ENCODE measurements at regions not wholly inside any gene's neighbourhood (a gene's known extent, or its start where the extent isn't known, plus 50 kb on each side); places are given as distances from the start of the nearest gene placed in this dataset.
"Not testable (repeated sequence)": the region's sequence is repeated elsewhere in the genome, so short reads cannot be mapped to it uniquely, and the experiment has no call there.

- DNase-seq (ENCODE audit: low spot score): no peak
These were observed 460.7 kb upstream of the MEF2C start for GRCh38 chr5:89343666-89344065.

GRCh38 chr5:89342106-89342876, 459.3 kb upstream of the MEF2C start:
- DNase-seq (ENCODE audit: low spot score): no peak

- DNase-seq (ENCODE audit: low spot score): no peak
These were observed 456.0 kb upstream of the MEF2C start for GRCh38 chr5:89338935-89339334.

- DNase-seq (ENCODE audit: low spot score): no peak
These were observed 453.1 kb upstream of the MEF2C start for GRCh38 chr5:89336111-89336510.

DNA sequence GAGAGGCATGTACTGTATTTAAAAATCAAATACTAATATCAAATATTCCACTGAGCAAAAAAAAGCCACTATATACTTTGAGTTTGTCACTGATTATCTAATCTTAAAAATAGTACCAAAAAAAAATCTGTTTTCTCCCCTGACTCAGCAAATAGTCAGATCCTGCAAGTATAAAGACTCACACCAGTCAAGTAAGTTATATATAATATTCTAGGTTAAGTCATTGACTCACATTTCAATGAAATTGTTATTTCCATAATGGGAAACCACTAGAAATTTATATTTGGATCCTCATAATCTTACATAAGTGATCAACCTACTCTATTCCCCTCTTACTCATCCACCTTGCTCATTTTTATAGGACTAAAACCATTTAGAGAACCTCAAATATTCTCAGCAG, 447.2 kb upstream of the MEF2C start:
- no peak for DNase-seq (ENCODE audit: low spot score)

- DNase-seq (ENCODE audit: low spot score): no peak
These were observed 444.6 kb upstream of the MEF2C start for GRCh38 chr5:89327608-89328007.

DNA sequence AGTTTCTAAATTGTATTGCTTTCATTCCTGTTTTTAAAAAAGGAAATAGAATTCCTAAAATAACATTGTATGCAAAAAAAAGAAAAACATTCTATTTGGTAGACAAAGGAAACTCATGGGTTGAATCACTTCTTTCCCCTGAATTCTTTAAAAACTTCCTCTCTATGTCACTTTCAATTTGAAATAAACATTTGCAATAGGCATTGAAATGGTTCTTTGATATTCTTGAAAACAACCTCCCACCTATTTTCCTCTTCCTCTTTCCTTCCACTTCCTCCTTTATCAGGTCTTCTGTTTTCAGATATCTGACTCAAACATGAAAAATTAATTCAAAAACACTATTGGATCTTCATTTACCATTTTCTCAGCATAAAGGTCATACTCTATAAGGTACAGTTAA, 442.0 kb upstream of the MEF2C start:
- DNase-seq (ENCODE audit: low spot score): no peak

DNA sequence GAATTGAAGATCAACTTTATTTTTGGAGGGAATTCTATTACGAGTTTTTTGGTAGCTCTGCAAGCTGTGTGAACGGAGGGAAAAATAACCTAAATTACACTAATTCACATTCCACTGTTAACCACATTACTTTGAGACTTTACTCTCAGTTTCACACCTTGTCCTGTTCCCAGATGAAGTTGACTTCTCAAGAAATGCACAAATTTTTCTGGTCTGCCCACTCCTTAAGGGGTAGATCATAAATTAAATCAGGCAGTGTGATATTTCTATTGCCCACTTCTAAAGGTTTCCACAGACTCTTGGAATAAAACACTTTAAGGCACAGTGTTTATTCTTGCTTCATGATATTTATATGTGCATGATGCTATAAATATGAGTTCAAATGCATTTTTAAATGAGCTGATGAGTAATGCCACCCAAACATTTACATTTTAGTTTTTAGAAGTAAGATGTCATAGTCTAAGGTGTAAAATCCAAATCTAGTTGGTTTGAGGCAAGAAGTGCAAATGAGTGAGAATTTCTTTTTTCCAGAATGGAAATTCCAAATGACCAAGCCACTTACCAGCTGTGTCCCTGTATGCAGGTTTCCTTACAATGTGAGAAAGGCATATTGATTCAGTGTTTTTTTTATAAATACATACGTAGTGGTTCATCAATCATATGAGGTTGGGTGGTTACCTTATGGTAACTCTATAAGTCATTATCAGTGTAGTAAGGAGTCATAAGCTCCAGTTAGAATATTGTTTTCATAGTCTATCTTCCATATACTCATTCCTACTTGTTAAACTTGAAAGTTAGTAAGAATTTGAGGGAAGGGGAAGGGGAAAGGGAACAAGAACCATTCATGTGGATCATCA, 437.7 kb upstream of the MEF2C start:
- DNase-seq (ENCODE audit: low spot score): no peak

DNA sequence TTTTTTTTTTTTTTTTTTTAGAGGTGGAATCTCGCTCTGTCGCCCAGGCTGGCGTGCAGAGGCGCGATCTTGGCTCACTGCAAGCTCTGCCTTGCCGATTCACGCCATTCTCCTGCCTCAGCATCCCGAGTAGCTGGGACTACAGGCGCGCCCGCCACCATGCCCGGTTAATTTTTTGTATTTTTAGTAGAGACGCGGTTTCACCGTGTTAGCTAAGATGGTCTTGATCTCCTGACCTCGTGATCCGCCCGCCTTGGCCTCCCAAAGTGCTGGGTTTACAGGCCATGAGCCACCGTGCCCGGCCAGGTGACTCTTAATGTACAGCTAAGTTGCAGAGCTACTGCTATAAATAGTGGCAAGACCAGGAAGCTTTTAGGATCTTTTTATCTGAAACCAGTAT, 434.9 kb upstream of the MEF2C start:
- not testable (repeated sequence) for DNase-seq (ENCODE audit: low spot score)

GRCh38 chr5:89315286-89316100, 432.5 kb upstream of the MEF2C start:
- peak; percentile 5 for DNase-seq (ENCODE audit: low spot score)

DNA sequence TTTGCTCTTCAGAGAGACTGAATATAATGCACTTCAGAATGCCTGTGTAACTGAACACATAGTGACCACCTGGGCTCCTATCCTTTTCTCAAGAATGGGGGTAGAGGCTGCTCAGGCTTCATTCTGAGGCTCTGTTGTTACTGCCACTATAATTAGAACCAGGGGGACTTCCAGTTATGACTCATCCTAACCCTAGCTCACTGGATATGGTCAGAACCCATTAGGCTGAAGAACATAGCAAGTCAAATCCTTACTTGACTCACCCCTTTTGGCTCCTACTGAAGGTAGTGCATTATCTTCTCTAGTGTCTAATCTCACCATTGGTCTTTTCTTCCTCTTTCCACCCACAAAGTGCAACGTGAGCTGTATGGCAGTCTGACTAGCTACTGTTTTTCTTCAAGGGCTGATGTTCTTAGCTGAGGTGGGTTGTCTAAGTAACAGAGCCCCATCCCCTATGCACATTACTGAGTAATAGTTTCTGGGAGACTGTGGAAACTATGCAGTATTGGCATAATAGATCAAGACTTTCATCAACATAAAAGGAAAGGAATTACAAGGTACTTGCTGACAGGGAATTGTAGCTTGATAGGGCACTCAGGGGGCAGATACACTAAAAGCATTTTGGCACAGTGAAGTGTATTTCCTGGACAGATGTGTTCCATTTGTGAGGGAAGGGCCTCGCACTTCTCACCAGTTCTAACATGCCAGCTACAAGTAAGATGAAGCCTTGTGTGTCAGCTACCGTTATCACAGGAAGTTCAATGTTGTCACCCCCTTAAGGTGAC, 431.0 kb upstream of the MEF2C start:
- DNase-seq (ENCODE audit: low spot score): no peak

DNA sequence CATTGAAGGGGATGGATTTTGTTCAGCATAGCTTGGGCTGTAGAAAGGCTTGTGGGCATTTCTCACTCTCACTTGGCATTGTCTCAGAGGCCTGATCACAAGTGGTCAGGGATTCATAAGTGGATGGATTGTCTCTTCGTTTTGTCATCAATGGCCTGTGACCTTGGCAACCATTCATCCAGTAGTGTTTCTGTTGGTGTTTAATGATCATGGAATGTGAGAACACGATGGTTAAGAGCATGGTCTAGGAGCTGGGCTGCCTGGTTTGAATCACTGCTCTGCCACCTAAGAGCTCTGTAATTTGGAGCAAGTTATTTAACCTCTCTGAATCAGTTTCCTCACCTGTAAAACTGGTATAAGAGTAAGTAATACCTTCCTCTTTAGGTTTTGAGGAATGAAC, 430.1 kb upstream of the MEF2C start:
- DNase-seq (ENCODE audit: low spot score): no peak

GRCh38 chr5:89309268-89309667, 426.3 kb upstream of the MEF2C start:
- no peak for DNase-seq (ENCODE audit: low spot score)

DNA sequence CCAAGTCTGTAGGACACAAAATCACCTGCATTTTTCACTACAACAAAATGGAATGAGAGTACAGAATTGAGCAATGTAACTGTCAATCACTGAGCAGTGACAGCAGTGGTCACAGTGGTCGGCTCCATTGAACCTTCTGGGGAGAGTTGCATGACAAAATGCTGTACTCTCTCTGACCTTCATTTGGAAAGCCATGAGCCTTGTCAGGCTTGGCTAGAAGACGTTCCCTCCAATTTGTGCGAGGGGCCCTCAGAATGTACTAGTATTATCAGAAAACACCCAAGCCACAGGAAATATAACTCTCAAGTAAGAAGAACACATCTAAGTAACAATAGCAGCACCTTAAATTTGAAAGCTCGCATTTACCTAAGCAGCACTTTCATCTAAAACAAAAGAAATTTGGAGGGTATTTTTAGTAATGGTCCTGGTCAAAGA, 425.6 kb upstream of the MEF2C start:
- no peak for DNase-seq (ENCODE audit: low spot score)

DNA sequence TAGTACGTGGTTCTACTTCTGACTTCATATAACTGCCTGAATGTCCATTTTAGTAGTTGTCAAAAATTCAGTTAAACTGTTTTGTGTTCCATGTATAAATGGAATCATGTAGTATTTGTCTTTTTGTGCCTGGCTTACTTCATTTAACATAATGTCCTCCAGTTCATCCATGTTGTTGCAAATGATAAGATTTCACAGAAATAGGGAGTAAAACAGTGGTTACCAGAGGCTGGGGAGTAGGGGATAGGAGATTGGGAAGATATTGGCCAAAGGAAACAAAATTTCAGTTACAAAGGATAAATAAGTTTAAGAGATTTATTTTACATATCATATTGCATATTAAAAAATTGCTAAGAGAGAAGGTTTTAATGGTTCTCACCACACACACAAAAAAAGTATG, 425.0 kb upstream of the MEF2C start:
- DNase-seq (ENCODE audit: low spot score): no peak

GRCh38 chr5:89307141-89307540, 424.2 kb upstream of the MEF2C start:
- not testable (repeated sequence) for DNase-seq (ENCODE audit: low spot score)

- DNase-seq (ENCODE audit: low spot score): no peak
These were observed 420.1 kb upstream of the MEF2C start for GRCh38 chr5:89303033-89303480.

- no peak for DNase-seq (ENCODE audit: low spot score)
These were observed 419.3 kb upstream of the MEF2C start for GRCh38 chr5:89302102-89302891.

DNA sequence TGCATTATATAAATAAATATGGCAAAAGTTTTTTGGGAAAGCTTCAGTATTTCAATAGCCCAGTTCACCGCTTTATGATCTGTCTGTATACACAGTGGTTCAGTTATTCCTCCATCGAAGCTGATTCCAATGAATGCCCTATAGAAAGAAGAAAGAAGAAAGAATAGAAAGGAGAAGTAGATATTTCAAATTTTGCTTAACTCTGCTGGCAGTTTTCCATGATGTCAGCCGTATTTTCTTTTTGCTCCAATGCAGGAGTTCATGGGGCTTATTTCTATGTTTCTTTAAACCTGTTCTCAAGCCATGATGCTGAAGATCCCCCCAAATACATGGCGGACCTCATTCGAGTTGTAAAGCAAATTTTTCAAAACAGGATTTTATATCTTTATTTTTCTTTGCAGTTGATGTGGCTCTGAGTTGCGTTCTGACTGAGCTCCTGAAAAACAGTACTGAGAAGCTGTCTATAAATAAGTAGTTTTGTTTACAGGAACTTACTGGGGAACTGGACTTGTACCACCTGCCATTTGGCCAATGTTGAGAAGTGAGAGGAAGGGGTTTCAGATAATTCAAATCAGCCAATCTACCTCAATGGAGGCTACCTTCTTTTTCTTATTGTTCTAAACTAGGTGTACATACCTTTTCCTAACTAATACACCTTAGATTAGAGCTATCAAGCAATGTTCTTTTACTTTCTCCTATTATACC, 418.5 kb upstream of the MEF2C start:
- DNase-seq (ENCODE audit: low spot score): no peak

DNA sequence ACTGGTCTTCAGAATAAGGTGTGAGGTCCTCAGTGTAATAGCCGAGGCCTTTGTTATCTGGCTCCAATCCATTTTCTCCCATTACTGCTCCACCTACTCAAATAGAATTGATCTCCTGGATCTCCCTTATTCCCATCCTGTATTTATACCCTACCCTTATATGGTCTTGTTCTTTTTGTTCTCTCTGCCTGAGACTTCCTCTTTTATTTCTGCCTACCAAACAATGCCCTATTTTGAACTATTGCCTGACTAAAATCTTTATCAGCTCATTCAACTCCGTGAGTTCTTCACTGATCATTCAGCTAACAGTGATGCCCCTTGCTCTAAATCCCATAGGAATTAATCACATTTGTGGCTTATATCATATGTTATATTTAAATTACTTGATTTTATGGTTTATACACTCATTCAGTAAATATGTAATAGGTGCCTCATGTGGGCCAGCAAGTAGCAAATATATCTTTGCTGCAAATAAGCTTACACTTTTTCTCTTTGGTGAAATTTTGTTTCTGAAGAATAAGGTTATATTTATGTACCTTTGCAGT, 417.5 kb upstream of the MEF2C start:
- no peak for DNase-seq (ENCODE audit: low spot score)

All from HuH-7 (cell line).